GM18508 (cell line): ENCODE measurements at regions not wholly inside any gene's neighbourhood (a gene's known extent, or its start where the extent isn't known, plus 50 kb on each side); places are given as distances from the start of the nearest gene placed in this dataset.

Source experiments
- ATAC-seq: cut with Tn5 transposase; IDR thresholded peaks from one replicate; pipeline ENCODE4 v1.9.1; 2021; ENCODE audit warnings: moderate number of reproducible peaks; ENCODE audit not compliant: insufficient read depth, unreplicated experiment

DNA sequence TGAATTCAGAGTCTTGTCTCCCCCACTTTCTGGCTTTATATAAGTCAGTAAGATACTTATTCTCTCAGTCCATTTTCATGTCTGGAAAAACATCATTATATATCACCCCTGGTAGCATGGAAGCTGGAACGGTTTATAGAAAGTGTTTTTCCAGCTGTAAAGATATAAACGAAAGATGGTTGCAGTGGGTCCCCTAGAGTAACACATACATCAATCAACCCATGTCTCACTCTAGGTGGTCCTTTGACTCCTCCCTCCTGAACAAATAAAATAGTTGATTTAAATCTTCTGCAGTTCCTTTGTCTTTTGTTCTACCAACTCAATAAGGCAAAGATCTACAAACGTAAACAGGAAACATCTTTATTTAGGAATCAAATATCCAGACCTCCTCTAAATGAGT, 1306.1 kb upstream of the TENM3 start:
- no peak for ATAC-seq

DNA sequence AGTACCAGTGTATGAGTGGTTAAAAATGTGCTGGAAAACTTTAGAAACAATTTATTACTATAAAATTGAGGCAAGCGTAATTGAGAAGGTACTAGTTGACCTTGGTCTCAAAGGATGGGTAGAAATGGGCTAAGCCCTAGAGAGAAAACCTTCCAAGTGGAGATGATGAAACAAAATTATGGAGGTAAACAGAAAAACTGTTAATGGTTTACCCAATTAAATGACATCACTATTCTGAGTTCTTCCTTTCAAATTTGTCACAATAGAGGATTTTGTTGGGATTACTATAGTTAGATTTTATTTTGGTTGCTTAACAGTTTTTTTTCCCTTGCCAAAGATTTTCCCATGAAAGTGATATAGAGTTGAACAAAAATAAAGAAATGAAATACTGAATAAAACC, 1302.5 kb upstream of the TENM3 start:
- no peak for ATAC-seq

DNA sequence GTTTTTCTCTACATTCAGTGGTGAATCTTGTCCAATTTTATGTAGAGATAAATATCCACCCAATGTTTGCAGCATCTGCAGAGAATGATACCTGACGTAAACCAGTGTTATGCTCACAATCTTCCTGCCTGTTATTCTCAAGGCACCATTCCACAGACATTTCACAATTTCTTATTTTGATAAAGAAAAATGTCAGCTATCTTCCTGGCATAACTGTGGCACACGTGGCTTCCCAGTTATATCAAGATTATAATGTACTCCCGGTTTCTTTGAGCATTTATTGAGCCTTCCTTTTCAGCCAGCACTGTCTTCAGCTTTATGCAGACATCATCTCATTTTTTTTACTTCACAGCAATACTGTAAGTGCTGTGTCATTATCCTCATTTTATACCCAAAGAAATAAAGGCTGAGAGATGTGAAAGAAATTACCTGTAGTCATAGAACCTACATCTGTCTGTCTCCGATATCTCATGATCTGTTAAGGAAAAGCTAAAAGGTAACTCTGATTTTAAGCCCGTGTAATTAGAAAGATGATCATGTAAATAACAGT, 1300.8 kb upstream of the TENM3 start:
- no peak for ATAC-seq

DNA sequence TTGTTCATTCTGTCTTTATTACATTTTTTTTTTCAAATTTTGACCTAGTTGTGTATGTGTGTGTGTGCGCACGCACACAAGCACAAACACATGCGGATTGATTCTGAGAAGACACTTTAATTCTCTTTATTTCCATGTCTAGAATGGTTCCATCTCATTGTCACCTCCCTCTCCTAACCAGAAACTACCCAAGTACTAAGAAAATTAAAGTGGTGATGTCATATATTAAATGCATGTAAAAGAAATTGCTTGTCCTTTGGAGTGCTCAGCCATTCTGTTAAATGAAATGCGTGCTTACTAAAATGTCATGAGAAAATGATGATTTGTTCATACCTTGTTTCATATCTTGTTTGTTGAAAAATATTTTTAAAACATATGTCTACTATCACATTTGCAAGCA, 1297.0 kb upstream of the TENM3 start:
- ATAC-seq: no peak

DNA sequence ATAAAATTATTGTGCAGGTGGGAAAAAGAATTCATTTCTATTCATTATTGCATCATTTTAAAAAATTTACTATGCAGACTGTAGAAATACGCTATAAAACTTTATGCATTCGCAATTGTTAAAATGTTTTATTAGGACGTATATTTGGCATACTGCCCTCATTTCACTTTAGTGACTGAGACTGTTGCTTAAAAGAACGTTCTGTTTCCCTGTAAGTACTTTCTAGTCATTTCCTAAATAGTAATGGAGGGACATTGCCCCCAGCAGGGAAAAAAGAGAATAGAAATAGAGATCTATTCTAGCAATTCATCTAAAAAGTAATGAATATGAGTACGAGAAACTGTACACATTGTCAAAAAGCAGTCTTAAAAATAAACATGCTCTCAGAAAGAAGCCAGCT, 1295.8 kb upstream of the TENM3 start:
- ATAC-seq: no peak

DNA sequence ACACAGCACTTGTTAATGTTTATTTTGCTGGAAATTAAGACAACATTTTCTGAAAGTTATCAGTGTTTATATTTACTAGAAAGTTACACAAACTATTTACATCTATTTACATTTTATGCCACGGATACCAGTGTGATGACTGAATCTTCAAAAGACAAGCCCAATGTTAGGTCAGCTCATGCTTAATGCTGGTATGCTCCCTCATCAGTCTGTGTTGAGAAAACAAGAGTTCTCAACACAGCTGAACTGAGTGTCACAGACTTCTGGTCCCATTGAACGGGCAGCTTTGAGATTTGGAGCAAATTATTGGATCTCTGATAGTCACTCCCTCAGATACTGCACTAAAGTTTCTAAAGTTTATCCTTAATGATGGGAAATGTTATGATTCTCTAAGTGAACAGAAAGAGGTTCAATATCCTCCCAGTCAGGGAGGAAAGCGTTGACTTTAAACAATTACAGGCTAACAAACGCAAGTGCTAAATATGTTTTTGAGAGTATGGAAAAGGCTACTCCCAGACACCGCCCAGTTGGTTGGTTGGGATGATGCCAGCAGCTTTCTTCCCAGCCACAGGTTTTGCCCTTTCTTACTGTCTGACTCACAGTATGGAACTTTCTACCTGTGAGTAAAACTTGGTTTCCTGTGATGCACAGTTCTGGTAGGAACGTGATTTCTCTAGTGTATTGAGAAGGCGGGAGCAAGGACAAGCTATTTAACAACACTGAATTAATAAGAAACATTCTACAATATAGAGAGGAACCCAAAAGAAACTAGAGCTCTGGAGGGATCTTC, 1293.6 kb upstream of the TENM3 start:
- ATAC-seq: no peak

DNA sequence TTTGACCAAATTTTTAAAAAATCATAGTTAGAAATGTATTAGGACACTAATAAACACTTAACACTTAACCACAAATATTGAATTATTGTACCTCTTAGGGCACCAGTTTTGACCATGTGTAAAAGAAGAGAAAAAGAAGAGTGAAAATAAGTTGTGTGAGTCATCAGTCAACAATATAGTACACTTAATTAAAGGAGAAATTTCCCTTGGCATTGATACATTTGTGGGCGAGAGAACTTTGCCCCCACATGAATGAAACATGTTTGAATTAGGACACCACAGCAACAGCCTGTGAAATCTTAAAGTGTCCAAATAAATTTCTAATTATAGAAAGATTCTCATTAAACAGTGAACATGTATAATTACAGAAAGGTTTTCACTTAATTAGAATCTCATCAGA, 1292.8 kb upstream of the TENM3 start:
- ATAC-seq: no peak

DNA sequence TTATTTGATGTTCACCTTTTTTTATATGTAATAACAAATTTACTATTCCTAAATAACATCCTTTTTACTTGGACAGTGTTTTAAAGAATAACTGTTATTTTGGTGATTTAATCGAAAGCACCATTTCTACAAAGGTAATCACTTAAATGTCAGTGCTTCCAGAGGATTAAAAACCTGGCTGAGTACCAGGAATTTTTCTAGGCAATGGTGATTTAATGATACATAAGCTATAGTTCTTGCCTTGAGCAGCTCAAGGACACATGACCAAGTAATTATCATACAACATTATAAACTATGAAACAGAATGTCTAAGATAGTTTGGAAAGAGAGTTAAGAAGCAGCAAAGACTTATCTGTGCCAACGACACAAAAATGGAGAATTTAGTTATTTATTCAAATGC, 1291.9 kb upstream of the TENM3 start:
- ATAC-seq: no peak

DNA sequence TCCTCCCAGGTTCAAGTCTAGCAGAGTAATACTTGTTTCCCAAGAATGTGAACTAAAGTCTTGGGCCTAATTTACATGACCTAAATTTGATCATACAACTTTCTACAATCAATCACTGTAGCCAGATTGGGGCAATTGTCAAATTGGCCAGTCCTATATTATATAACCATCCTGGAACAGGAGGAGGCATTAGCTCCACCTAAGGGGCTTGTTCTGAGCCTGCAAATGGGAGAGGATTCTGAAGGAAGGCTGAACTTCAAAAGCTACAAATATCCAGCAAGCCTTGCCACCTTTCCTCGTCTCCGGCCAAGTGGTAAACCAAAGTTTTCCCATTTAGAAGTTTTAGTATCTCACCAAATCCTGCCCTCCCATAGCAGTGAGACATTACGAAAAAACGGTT, 1289.6 kb upstream of the TENM3 start:
- ATAC-seq: no peak

DNA sequence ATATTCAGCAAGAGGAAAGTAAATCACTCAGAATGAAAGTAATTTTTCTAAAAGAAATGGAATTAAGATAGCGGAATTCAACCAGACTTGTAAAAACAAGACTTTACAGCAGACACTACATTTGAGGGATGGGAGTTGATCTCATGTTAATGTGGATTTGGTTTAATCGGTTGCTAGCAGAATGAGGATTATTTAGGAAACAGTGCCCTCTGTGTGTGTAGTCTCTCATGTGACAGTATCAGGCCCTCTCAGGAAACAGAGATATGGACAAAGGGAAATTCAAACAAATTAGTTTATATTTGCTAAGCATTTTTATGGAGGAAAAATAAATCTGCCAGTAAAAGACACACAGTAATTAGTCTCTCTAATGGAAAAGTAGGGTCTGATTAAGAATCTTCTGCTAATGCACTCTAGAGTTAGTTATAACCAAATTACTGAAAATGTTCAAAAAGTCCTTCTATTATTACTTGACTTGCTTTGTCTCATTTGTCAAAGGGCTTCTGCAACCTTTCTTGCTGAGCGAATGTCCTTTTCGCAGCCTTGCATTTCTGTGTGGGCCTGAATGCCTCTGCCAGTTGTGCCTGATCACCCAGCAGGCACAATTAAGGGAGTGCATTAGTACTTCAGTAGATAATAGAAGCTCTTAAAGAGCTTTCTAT, 1282.3 kb upstream of the TENM3 start:
- no peak for ATAC-seq

DNA sequence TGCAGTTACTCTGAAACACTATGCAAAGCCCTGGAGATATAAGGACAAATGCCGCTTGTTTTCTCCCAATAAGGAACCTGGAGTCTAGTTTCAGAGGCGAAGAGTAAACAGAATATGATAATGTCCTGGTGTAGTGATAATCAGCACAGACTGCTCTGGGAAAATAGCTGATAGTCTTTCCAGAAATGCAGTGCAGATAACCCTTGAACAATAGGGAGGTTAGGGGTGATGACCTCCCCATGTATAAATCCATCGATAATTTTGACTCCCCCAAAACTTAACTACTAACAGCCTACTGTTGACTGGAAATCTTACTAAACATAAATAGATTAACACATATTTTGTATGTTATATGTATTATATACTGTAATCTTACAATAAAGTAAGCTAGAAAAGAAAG, 1280.9 kb upstream of the TENM3 start:
- no peak for ATAC-seq

DNA sequence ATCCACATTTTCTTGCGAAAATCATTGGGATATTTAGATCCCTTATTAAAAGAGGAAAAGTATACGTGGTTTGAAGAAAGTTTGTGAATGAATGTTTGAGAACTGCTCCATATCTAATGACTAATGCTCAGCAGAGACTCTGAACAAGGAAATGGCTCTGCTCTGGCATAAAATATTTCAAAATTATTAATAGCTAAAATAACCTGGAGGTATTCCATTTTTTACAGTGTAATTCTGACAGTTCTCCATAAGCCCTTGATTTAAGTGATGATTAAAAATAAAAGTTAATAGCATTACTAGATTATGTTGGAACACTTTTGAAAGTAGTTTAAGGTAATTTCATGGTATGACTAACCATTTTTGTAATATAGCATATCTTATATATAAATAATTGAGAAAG, 1276.9 kb upstream of the TENM3 start:
- no peak for ATAC-seq

DNA sequence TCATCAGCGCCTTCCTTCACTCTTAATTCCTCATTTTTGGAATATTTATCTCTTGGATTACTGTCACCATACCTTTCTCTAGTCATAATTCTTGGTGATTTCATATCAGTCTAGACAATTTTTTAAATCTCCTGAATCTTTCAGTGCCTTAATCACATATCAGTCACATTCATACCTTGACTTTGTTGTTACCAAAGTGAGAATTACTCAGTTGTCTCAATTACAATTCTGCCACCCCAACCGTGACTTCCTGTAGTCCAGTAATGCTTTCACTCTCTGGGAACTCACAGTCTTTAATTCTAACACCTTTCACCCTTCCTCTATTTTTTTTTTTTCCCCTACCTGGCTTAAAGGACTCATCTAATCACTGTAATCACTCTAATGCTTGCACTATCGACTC, 1275.3 kb upstream of the TENM3 start:
- no peak for ATAC-seq

DNA sequence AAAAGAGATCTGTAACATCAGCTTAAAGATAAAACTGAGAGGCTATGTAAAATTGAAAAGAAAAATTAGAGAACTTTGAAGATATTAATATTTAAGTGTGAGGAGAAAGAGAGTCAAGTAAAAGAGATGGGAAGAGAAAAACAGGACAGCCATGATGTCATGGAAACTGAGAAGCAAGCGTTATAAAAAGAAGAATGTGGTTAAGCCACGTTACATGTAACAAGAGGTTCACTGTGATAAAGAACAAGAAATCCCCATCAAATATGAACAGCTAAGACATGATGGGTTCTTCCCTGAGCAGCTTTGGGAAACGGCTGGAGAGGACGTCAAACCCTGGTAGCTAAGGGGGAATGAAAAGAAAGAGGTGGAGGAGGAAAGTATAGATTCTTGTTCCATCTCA, 1269.3 kb upstream of the TENM3 start:
- no peak for ATAC-seq

DNA sequence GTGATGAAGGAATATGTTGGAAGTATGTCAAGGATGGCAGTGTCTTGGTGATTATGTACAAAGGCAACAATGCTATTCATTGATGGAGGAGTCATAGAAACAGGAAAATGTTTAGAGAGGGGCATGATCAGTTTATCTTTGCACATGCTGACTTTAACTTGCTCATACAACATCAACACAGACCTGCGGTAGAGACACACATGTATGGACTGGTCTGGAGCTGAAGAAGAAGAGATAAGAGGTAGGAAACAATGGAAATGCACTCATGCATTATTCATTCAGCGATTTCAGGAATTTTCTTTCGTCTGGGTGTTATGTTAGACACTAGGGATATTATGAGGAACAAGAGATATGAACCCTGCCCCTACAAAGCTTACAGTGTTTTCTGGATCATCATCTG, 1252.3 kb upstream of the TENM3 start:
- ATAC-seq: no peak

DNA sequence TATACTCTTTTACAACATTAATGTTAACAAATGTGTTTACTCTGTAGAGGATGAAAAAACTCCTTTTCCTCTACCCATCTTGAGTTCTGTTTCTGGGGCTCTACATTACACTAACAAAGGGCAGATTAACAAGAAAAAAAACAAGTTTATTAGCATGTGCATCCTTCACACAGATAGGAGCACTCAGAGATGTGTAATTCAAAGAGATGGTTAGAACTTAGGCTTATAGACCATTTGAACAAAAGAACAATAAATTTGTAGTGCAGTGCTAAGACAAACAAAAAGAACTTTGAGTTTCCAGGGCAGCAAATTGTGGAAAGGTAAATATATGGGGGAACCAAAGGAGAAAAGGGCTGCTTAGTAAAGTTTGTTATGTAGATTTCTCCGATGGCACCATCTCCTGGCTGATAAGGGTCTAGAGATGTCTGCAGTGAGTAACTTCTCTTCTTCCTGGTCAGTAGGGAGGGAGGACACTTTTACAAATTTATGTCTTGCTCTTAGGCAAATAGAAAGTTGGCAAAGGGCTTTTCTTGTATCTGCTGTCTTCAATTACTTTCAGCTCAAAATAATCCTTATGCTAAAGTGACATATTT, 1249.9 kb upstream of the TENM3 start:
- no peak for ATAC-seq

DNA sequence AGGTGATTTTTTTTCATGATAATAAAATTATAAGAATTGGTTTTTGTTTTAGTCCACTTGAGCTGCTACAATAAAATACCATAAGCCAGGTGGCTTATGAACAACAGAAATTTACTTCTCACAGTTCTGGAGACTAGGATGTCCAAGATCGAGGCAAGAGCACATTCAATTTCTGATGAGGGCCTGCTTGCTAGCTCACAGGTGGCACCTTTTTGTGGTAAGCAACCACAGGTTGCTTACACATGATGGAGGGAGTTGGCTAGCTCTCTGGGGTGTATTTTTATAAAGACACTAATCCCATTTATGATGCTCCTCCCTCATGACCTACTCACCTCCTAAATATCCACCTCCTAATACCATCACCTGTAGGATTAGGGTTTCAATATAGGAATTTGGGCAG, 1248.5 kb upstream of the TENM3 start:
- ATAC-seq: no peak

DNA sequence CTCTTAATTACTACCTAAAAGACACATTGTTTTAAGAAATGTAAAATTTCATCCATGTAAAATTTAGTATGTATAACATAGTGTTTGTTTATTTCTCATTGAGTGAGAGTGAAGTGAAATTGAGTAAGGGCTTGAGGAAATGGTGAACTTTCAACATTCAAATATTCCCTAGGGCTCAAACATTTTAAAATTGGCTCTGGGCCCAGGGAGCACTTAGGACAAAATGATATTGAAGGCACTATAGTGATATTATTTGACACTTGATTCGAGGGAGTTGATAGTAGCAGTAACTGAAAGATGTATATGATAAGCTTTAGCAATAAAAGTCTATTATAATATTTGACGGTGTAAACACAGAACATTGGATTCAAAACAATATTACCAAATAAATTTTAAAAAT, 1244.0 kb upstream of the TENM3 start:
- ATAC-seq: no peak

DNA sequence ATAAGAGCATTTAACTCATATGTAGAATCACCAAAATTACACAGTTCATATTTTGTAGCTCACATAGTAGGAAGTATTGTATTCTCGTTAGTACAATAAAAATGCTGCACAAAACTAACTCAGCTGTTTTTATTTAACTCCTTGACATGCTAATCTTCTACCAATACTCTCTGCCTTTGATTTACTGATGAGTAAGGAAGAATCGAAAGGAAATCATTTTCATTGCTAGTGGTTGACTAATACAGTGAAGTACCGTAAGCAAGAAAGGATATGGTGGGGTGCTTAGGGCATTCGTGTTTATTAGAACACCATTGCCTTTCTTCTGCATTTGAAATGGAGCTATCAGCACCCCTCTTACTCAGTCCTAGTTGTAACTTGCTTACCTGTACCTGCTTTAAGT, 1239.1 kb upstream of the TENM3 start:
- no peak for ATAC-seq

DNA sequence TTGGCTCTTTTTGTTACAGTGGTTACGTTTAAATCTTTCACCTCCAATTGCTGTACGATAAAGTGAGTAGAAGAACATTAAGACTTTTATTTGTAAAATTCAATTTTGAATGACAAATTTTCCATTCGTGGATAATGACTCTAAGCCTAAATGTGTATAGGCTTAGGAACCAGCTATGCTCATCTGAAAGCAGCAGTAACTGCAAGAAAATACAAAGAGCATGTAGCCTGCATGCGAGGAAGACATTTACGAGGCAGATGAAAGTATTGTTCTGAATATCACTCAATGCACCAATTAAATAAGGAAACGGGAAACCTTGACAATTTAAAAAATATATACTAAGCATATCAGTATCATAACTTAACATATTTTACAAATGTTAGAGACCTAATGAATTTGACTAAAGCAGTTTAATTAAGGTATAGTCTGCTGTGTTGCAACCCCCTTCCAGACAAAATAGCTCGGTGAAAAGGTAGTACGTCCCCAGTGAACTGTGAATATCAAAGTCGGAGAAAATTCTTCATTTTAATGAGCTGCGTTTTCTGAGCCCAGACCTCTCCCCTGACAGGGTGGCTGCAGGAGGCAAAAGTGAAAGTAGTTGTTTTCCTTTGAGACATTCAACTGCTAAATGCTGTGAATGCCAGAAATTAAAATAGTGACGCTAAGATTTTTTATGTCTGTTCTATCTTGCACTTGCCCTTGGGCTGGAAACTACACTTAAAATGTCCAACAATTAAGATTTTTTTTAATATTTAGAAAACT, 1236.5 kb upstream of the TENM3 start:
- no peak for ATAC-seq

DNA sequence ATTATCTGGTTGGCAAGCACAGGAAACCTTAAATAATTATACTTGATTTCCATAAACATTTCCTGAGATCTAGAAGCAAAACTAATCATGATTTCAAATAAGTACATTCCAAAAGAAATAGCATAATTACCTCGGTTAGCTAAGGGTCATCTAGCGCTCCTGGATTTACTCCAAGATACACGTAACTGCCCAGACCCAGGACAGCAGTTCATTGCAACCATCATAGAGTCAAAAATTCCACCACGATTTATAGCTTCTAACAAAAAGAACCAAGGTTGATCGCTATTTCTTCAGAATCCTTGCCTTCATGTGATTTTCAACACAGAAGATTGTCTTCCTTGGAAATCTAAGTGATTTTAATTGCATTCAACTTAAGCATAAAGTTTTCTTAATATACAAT, 1235.5 kb upstream of the TENM3 start:
- no peak for ATAC-seq
